ENCODE measurements at regions not wholly inside any gene's neighbourhood (a gene's known extent, or its start where the extent isn't known, plus 50 kb on each side); places are given as distances from the start of the nearest gene placed in this dataset.
A peak's percentile ranks its signal among the peaks of the same experiment; 100 is the strongest.

GRCh38 chr2:67466734-67467133 lies 69.6 kb downstream of the ETAA1 start:
- H3K9me3 ChIP-seq (ENCODE audit: insufficient read depth, low read depth, low read length) = no peaks in the 10 kb centered on the region
- no peaks in the 10 kb centered on the region for H4K20me1 ChIP-seq (ENCODE audit: insufficient read depth, low read length, poor library complexity, severe bottlenecking)
- no peaks in the 10 kb centered on the region for H3K27me3 ChIP-seq (ENCODE audit: insufficient read depth, low read length, poor library complexity, severe bottlenecking)
- H3K36me3 ChIP-seq (ENCODE audit: insufficient read depth, low read length) = no peaks in the 10 kb centered on the region
- TF ChIP-seq EZH2phosphoT487 (IDR thresholded peaks at IDR 0.05; ENCODE audit: borderline replicate concordance) = no peak
- no peak for TF ChIP-seq CTCF (conservative IDR thresholded peaks at IDR 0.05; ENCODE audit: low read length)
- no peaks in the 10 kb centered on the region for H3K79me2 ChIP-seq (ENCODE audit: insufficient read depth, low read length)
- no peaks in the 10 kb centered on the region for H3K9me2 ChIP-seq (replicated peaks; ENCODE audit: low read depth, low read length)
- no peaks in the 10 kb centered on the region for H3K4me1 ChIP-seq (ENCODE audit: insufficient read depth, low read length, poor library complexity, severe bottlenecking)
- no peak overlapping the region for H2AFZ ChIP-seq (ENCODE audit: low read length)
- no peak overlapping the region for H3K4me3 ChIP-seq (ENCODE audit: low read length, poor library complexity, severe bottlenecking)
- no peak overlapping the region for H3K4me2 ChIP-seq (ENCODE audit: low read depth, low read length, poor library complexity, severe bottlenecking)
- no peak overlapping the region for H3K9ac ChIP-seq (ENCODE audit: low read depth, low read length, poor library complexity, severe bottlenecking)
- H3F3A ChIP-seq (ENCODE audit: low read depth) = no peaks in the 10 kb centered on the region

GRCh38 chr2:67471681-67472080 lies 74.5 kb downstream of the ETAA1 start:
- TF ChIP-seq EZH2phosphoT487 (IDR thresholded peaks at IDR 0.05; ENCODE audit: borderline replicate concordance) (no peak), CTCF (conservative IDR thresholded peaks at IDR 0.05; ENCODE audit: low read length) (no peak)

GRCh38 chr2:67476809-67477790 lies 80.0 kb downstream of the ETAA1 start:
- H3K9ac ChIP-seq (ENCODE audit: low read depth, low read length, poor library complexity, severe bottlenecking) = no peak overlapping the region
- no peaks in the 10 kb centered on the region for H3K79me2 ChIP-seq (ENCODE audit: insufficient read depth, low read length)

More at GRCh38 chr2:67471681-67472080, 74.5 kb downstream of the ETAA1 start:
- H3K4me3 ChIP-seq (ENCODE audit: low read length, poor library complexity, severe bottlenecking) = no peak overlapping the region
- no peaks in the 10 kb centered on the region for H3F3A ChIP-seq (ENCODE audit: low read depth)
- H3K36me3 ChIP-seq (ENCODE audit: insufficient read depth, low read length) = no peaks in the 10 kb centered on the region
- H3K4me1 ChIP-seq (ENCODE audit: insufficient read depth, low read length, poor library complexity, severe bottlenecking) = no peaks in the 10 kb centered on the region
- H3K9ac ChIP-seq (ENCODE audit: low read depth, low read length, poor library complexity, severe bottlenecking) = no peak overlapping the region
- H3K79me2 ChIP-seq (ENCODE audit: insufficient read depth, low read length) = no peaks in the 10 kb centered on the region
- H3K27me3 ChIP-seq (ENCODE audit: insufficient read depth, low read length, poor library complexity, severe bottlenecking) = no peaks in the 10 kb centered on the region
- H3K9me3 ChIP-seq (ENCODE audit: insufficient read depth, low read depth, low read length) = no peaks in the 10 kb centered on the region
- no peaks in the 10 kb centered on the region for H3K9me2 ChIP-seq (replicated peaks; ENCODE audit: low read depth, low read length)
- H3K4me2 ChIP-seq (ENCODE audit: low read depth, low read length, poor library complexity, severe bottlenecking) = no peak overlapping the region
- no peak overlapping the region for H2AFZ ChIP-seq (ENCODE audit: low read length)
- H4K20me1 ChIP-seq (ENCODE audit: insufficient read depth, low read length, poor library complexity, severe bottlenecking) = no peaks in the 10 kb centered on the region

More at GRCh38 chr2:67476809-67477790, 80.0 kb downstream of the ETAA1 start:
- no peaks in the 10 kb centered on the region for H3K27me3 ChIP-seq (ENCODE audit: insufficient read depth, low read length, poor library complexity, severe bottlenecking)
- no peaks in the 10 kb centered on the region for H3K9me3 ChIP-seq (ENCODE audit: insufficient read depth, low read depth, low read length)
- no peak overlapping the region for H3K4me2 ChIP-seq (ENCODE audit: low read depth, low read length, poor library complexity, severe bottlenecking)
- no peaks in the 10 kb centered on the region for H3F3A ChIP-seq (ENCODE audit: low read depth)
- no peak overlapping the region for H3K4me3 ChIP-seq (ENCODE audit: low read length, poor library complexity, severe bottlenecking)
- no peaks in the 10 kb centered on the region for H3K9me2 ChIP-seq (replicated peaks; ENCODE audit: low read depth, low read length)
- H3K36me3 ChIP-seq (ENCODE audit: insufficient read depth, low read length) = no peaks in the 10 kb centered on the region
- no peaks in the 10 kb centered on the region for H3K4me1 ChIP-seq (ENCODE audit: insufficient read depth, low read length, poor library complexity, severe bottlenecking)
- H2AFZ ChIP-seq (ENCODE audit: low read length) = no peak overlapping the region
- TF ChIP-seq EZH2phosphoT487 (IDR thresholded peaks at IDR 0.05; ENCODE audit: borderline replicate concordance) (no peak), CTCF (conservative IDR thresholded peaks at IDR 0.05; ENCODE audit: low read length) (peak; percentile 68)
- no peaks in the 10 kb centered on the region for H4K20me1 ChIP-seq (ENCODE audit: insufficient read depth, low read length, poor library complexity, severe bottlenecking)
